CD4-positive, alpha-beta T cell treated with Interleukin-12 subunit alpha and Interleukin-12 subunit beta, for 1 hour (primary cell): ENCODE measurements at regions not wholly inside any gene's neighbourhood (a gene's known extent, or its start where the extent isn't known, plus 50 kb on each side); places are given as distances from the start of the nearest gene placed in this dataset.

Source experiments
- DNase-seq: peaks from one replicate; pipeline ENCODE4 v3.0.0-alpha.2; 2020

DNA sequence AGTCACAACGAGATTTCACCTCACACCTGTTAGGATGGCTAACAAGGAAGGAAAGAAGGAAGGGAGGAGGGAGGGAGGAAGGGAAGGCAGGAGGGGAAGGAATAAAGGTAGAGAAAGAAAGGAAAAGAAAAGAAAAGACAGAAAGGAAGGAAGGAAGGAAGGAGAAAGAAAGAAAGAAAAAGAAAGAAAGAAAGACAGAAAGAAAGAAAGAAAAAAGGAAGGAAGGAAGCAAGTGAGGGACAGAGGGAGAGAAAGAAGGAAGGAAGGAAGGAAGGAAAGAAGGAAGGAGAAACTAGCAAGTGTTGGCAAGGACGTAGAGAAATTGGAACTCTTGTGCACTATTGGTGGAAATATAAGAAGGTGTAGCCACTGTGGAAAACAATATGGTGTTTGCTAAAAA lies 52.2 kb downstream of the CCDC185 start:
- no peak for DNase-seq

DNA sequence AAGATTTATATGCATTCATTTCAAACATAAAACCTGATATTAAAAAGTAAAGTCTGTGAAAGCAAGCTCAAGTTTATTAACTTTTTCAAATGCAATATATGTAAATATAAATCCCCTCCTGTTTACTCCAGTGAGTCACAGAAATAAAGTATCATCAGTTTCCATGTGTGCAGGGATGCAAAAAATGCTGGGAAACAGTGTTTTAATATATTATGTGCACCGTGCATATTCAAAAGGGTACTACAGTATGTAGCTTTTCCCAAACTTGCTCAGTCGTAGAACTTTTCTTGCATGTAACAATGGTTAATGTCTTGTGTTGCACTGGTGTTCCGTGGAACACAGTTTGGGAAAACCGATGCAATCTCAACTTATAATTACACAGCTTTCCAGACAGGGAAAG lies 60.7 kb downstream of the CCDC185 start:
- no peak for DNase-seq

DNA sequence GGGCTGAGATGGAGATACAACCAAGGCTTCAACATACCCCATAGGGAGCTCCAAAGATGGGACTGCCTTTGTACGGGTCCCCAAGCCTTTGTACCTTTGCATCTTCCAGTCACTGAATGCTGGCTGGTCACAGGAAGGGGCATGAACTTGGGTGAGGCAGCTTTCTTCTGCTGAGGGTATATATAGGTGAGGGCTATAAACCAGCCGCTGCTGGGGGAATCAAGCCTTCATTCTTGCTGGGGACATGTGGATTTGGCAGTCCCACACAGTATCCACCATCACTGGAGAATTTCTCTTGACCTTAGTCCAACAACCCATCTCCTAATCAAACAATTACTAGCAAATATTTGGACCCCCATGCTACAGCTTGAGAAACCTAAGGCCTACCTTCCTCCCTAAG lies 61.7 kb downstream of the CCDC185 start:
- no peak for DNase-seq

DNA sequence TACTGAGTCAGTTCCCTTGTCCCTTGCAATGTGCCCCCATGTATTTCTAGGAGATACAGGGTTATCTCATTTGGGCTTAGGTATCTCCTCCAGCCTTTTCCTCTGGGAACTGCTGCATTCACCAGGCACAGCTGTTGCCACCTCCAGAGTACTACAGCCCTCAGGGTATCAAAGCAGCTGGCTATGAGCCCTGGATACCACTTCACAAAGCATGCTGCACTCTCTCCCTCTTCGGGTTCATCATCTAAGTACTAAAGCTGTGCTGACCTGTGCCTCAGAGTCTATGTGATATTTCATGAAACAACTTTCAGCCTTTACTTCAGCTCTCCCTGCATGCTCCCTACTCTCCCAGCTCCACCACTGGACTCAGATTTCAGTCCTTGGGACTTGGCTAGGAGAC lies 62.3 kb downstream of the CCDC185 start:
- no peak for DNase-seq

DNA sequence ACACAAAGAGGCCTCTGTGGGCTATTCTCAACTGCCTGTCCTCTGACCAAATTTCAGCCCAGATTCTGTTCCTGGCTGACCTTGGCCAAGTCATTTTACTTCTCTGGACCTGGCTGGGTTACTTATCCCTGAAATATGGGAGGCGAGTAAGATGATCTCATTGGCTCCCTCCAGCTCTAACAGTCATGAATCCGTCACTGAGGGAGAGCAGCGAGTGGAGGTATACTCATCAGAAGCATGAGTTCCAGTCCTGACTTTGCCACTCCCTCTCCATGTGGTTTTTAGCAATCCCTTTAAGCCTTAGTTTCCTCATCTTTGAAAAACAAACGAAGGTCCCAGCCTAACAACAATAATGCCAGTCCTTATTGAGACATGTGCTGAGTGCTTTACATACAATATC lies 63.5 kb downstream of the CCDC185 start:
- no peak for DNase-seq

DNA sequence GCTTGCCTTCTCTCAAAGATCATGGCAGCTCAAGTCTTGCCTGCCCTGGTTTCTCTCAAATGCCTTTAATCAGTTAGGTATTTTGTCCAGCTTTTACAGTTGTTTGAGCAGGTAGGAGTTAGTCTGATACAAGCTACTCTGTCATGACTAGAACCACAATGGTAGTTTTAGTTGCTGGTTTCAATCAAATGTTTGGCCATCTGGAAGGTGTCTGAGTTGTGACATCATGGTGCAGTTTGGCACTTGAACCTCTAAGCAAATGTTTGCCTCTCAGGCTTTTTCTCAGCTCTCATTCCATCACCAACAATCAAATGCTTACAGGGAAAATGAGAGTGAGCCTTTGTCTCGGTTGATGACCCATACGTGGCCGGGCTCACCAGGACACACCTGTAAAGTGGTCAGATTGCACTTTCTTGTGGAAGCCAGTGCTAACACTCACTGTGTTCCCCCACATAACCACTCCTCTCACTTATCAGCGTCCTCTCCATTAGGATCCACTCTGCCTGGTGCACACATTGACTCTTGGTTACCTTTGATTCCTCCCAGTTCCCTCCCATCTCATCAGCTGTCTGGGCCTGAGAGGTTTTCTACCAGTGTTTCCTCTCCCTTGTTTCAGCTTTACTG lies 67.5 kb downstream of the CCDC185 start:
- no peak for DNase-seq

DNA sequence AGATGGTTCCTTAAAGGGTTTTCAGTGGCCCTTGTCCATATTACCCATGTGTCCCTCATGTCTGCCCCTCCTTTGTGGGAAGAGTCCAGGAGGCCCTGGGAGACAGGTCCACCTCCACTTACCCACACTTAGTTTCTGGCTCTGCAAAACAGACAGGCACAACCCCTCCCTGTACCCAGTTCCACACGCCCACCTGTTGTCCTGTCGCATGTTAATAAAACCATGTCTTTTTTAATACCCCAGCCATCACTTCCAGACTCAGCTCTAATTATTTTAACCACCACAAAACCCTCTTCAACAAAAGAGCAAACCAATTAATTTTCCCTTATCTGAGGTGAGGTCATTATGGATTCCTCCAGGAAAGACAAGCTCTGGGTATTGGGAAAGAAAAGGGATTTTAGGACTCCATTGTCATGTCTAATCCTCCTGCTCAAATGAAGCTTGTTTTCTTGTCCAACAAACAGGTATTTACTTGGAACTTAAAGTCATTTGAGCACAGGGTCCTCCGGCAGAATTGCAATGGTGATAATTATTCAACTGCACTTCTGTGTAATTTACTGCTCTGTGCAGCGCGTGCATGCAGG lies 68.9 kb downstream of the CCDC185 start:
- no peak for DNase-seq

DNA sequence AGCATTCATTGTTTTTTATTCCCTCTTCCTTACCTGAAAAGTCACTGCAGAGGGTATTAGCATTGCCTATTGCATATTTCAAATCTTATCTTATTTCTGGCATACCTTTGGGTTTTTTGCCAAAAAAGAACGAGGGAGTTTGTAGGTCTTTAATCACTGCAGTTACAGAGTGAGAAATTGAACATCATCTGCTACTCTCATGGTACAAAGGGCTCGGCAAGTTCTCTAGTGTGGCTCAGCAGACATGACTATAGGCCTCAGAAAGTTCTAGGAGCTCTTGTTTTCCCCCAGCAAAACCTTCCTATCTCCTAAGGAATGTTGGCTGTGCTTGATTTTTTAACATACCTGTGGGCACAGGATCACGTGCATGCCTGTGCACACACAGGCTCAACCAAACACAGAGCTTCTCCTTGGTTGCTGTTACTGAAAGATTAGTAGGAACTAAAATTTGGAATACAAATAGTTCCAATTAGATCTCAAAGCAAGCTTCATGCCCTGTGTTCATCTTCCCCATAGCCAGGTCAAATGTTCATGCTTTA lies 69.7 kb downstream of the CCDC185 start:
- no peak for DNase-seq

DNA sequence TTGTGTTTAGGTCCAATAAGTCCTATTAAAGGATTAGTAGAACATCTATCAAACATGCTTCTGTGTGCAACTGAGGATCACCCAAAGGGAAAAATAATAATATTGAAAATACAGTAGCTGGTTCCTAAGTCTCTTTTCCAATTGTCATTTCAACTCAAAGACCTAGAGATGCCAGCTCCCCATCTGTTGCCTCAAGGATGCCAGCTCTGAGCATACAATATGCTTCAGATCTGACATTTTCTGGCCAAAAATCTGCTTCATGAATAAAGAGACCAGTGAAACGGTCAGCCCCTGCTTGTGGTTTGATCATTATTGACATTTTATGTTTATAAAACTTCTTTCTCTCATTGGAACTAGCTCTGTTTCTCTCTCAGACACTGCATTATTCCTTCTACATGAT lies 72.9 kb downstream of the CCDC185 start:
- no peak for DNase-seq

DNA sequence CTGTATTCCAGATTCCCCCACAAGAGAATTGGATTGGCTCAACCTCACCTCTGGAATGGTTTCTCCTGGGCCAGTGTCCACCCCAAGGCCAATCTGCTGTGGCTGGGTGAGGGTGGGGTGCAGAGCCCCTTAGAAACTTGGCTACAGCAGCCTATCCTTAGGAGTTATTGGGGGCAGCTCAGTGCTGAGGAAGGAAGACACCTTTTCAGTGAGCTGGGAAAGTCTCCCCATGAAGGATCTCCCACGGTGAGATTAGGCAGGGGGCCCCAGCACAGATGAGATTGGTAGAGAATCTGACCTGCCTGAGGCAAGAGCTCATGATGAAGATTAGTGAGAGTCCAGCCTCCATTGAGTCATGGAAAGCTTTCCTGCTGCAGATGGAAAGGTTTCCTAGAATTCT lies 78.4 kb downstream of the CCDC185 start:
- DNase-seq: no peak

DNA sequence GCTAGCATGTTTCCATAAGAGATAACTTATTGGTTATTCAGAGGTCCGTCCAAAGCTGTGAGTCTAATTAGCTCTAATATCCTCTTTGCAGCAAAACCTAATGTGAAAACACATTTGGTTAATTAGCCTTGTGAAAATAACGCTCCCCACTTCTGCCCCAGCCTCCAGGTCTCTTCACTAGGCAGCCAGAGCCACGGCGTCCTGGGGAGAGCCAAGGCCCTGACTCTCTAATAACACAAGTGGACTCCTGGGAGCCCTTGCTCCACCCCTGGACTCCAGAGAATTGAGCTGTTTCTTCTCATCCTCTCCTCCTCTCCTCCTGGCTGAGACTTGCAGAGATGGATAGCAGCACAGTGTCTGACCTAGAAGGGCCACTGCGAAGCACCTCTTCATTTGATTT lies 78.8 kb downstream of the CCDC185 start:
- DNase-seq: no peak

DNA sequence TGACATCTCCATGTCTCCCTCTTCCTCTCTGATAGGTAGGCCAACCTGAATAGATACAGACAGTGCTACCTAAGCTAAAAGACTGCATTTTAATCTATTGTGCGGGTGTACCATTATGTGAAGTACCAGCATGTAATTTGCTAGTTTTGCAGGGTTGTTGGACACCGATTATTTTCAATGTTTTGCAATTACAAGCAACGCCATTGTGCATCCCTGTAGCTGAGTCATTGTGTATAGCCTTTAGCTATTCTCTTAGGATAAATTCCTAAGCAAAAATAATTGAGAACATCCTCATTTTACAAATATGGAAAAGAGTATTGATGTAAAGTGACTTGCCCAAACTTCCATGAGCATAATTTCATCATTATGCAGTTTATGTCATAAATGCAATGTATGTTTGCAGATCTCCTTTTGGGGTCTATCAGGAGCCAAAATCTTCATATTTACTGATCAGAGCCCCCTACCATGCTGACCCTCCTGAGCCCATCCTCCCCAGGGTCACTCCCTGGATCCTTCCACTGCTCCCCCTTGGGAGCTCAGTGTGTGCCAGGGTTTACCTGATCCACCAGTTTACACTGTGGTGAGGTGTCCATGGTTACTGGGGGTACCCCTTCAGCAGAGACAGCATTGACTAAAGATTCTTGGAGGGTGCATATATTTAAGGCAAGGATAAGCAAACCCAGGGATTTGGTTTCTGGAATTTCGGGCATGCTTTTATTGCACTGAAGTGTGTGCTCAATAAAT lies 80.6 kb downstream of the CCDC185 start:
- no peak for DNase-seq

DNA sequence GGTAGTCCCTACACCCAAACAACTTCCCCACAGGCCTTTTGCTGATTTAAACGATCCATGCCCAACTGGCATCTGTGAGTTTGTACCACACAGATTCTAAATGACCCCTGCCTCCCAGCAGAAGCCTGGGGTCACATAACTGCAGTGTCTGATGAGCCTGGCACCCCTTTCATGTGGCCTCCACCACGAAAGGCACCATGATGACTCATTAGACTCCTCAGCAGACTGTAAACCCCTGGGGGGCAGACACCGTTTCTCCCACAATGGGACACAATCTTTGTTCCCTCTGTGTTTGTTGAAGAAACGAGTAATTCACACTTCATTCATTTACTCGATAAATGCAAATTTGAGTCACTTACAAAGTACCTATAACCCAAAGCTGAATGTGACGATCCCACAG lies 81.6 kb downstream of the CCDC185 start:
- no peak for DNase-seq

DNA sequence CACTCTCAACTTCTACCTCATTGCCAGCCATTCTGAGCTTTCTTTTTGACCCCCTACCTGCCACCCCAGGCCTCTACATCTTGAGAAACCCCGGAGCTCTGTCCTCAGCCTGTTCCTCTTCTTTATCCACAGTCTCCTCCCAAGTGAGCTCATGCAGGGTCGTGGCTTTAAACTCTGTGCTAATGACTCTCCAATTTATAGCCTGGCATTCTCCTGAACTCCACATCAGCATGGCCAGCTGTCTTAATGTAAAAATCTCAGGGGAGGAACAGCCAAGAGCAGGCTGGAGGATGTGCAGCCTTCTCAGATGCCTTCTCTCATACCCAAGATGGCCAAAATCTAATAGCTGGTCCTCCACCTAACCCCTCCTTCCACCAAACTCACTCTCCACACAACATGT lies 84.2 kb downstream of the CCDC185 start:
- DNase-seq: no peak

DNA sequence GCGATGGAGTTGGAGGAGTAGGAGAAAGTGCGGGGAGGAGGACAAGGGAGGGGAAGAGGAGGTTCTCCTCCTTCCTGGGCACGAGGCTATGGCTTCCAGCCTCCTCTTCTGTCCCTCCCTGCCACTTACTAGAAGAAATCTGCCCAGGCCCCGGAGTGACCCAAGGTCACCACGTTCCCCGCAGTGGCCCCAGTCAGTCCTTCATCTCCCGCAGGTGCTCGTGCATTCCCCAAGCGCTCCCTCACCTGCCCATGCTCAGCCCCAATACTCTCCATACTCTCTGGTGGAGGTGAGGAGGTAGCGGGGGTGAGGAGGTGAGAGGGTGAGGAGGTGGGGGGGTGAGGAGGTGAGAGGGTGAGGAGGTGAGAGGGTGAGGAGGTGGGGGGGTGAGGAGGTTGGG lies 85.4 kb downstream of the CCDC185 start:
- no peak for DNase-seq

DNA sequence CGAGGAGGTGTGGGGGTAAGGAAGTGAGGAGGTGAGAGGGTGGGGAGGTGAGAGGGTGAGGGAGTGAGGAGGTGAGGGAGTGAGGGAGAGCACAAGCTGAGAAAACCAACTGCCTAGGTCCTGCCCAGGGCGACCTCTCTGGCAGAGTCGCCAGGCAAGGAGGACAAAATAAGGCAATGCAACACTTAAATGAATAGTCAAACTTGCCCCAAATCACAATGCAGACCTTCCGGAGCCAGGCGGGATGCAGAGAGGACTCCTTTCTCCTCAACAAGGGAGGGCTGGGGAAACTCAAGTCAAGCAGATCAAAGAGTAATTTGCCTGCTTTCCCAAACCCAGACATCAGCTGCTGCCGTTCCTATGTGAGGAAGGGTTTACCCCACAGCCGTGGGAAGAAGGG lies 86.0 kb downstream of the CCDC185 start:
- DNase-seq: no peak

DNA sequence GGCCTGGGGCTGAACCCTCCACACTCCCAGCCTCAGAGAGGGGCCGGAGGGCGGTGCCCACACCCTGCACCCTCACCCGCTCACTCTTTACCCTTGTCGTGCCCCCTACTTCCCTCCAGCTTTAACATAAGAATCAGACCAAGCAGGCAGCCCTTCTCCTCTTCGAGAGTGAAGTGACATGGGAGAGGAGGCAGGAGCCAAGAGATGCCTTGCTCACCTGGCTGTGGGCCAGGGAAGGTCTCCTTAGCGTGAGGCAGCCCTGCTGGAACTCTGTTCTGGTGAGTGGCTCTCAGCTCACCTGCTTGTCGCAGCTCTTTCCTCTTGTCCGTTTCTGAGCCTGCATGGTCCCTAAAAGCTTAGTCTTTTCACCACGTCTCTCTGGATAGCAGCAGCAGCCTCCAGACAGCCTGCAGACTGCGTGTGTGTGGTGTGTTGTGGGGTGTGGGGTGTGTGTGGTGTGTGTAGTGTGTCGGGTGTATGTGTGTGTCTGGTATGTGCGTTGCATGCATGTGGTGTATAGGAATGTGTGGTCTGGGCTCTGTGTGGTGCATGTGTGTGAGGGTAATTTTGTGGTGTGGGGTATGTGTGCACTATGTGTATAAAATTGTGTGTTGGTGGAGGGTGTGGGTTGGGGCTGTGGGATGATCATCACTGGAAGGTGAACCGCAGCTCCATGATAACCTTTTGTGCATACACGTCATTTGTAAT lies 86.7 kb downstream of the CCDC185 start:
- no peak for DNase-seq

DNA sequence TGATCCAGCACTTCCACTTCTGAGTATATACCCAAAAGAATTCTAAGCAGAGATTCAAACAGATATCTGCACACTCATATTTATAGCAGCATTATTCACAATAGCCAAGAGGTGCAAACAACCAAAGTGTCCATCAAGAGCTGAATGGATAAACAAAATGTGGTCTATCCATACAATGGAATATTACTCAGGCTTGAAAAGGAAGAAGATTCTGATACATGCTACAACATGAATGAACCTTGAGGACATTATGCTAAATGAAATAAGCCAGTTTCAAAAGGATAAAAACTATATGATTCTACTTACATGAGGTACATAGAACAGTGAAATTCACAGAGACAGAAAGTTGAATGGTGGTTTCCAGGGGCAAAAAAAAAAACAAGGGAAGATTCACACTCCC lies 88.9 kb downstream of the CCDC185 start:
- DNase-seq: no peak

DNA sequence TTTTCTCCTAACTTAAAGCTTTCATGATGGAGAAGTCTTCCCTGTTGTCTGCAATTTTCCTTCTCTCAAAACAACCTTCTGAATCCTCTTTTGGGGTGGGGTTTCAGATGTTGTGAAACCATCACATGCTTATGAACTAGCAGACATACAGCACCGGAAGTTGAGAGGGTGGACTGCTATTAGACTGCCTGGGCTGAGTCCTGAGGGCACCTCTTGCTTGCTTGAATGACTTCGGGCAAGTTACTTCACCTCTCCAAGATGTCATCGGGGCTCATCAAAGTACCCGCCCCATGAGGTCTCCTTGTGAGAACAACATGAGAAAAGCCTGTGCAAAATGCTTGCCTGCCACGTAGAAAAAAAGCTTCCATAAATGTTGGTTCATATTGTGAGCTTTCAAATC lies 89.6 kb downstream of the CCDC185 start:
- DNase-seq: no peak

DNA sequence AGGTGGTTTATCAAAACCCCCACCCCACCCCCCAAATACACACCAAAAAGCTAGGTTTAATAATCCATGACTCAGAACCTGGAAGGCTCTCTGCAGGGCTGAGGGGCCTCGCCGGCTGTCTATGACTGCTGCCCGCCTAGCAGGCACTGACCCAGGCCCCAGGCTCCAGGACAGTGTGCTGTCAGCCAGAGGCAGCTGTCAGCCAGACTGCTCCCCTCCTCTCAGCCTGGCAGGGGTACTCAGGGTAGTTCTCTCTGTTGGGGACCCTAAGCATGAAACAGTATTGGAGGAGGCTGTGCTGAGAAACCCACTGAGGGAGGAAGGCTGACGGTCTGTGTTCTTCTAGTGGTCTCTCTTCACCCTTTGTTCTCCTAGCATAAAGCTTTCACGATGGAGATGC lies 90.3 kb downstream of the CCDC185 start:
- no peak for DNase-seq

DNA sequence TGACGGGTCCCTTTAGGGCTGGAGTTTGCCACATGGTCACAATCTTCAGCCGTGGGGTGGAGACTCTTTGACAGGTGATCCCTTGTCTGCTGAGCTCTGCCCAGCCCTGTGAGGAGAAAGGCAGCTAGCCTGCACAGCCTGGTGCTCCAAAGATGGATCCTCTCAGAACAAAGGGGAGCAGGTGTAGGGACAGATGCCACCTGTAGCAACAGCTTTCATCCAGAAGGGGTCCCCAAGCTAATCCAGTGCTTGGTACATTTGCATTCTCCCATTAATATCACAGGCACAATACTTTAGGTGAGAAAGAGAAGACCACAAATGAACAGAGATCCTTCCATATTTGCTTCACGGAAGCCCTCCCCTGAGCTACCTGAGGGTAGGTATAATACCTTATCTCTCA lies 93.2 kb downstream of the CCDC185 start:
- peak; percentile 7 for DNase-seq

DNA sequence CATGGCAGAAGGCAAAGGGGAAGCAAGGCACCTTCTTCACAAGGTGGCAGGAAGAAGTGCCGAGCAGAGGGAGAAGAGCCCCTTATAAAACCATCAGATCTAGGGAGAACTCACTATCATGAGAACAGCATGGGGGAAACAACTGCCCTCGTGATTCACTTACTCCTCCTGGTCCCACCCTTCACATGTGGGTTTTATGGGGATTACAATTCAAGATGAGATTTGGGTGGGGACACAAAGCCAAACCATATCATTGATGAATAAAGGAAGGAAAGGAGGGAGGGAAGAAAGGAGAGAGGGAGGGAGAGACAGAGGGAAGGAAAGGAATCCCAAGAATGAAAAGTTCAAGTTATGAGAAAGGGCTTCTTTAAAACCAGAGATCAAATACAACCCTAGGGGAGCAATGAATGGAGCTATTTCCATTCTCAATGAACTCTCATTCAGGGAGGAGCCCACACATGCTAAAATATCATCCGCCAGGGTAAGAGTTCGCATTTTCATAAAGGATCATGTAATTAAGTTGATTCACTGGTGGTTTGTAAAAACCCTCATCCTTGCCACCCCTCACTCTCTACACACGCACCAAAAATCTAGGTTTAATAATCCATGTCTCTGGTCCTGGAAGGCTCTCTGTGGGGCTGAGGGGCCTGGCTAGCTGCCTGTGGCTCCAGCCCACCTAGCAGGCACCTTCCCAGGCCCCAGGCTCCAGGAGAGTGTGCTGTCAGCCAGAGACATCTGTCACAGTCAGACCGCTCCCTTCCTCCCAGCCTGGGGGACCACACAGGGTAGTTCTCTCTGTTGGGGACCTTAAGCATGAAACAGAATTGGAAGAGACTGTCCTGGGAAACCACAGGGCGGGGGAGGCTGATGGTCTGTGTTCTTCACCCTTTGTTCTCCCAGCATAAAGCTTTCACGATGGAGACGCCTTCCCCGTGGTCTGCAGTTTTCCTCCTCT lies 94.0 kb downstream of the CCDC185 start:
- DNase-seq: no peak

DNA sequence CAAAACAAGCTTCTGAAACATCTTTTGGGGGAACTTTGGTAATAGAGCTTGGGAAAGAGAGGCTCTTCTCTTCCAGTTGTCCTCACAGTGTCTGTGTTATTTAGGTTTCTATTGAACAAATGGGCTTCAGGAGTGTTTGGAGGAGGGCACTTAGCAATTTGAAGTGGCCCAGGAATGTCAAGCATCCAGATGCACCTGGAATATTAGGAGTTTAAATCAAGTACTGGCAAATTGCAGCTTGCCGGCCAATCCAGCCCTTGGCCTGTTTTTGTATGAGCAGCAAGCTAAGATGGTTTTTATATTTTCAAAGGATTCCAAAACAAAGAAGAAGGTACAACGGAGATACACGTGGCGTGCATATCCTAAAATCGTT lies 94.7 kb downstream of the CCDC185 start:
- no peak for DNase-seq
